Kidney (tissue), 13 donors: ENCODE measurements at regions not wholly inside any gene's neighbourhood (a gene's known extent, or its start where the extent isn't known, plus 50 kb on each side); places are given as distances from the start of the nearest gene placed in this dataset.

Experiments
- DNase-seq, 5 donors: peaks; one replicate each; pipeline ENCODE4 v3.0.0-alpha.2; 2013 to 2020
- FAIRE-seq: peaks from 2 replicates; lab custom pipeline; 2012; peaks lifted over from hg19 to GRCh38; lab: Jason Lieb, UNC
- H3K27ac ChIP-seq, 2 donors: one replicate each; pipeline ENCODE4 v1.7.0; 2013; ENCODE audit warnings: low read depth in 2 of 2, low read length in 2 of 2, inconsistent platforms in 1 of 2
- H3K27me3 ChIP-seq: one replicate; pipeline ENCODE4 v1.7.1; 2013; ENCODE audit warnings: low read length, inconsistent platforms; ENCODE audit not compliant: control insufficient read depth, insufficient read depth
- H3K36me3 ChIP-seq, 3 donors: one replicate each; pipeline versions ENCODE4 v1.7.0 to v1.7.1; 2013; ENCODE audit warnings: low read length in 3 of 3, control low read depth in 1 of 3, inconsistent platforms in 1 of 3; ENCODE audit not compliant: insufficient read depth in 3 of 3, control insufficient read depth in 2 of 3
- H3K4me1 ChIP-seq, 3 donors: one replicate each; pipeline versions ENCODE4 v1.7.0 to v1.7.1; 2013; ENCODE audit warnings: low read length in 3 of 3, inconsistent platforms in 1 of 3, low read depth in 1 of 3; ENCODE audit not compliant: control insufficient read depth in 2 of 3, insufficient read depth in 2 of 3
- H3K4me3 ChIP-seq, 3 donors: one replicate each; pipeline versions ENCODE4 v1.7.0 to v1.8.1; 2013; ENCODE audit warnings: low read length in 3 of 3, control low read depth in 1 of 3, inconsistent platforms in 1 of 3
- H3K9ac ChIP-seq, 3 donors: one replicate each; pipeline versions ENCODE4 v1.7.0 to v1.7.1; 2013; ENCODE audit warnings: low read length in 3 of 3, control low read depth in 1 of 3, inconsistent platforms in 1 of 3
- H3K9me3 ChIP-seq, 3 donors: one replicate each; pipeline versions ENCODE4 v1.7.0 to v1.7.1; 2013; ENCODE audit warnings: low read length in 3 of 3, control low read depth in 1 of 3, inconsistent platforms in 1 of 3; ENCODE audit not compliant: control insufficient read depth in 2 of 3, insufficient read depth in 1 of 3
- intact Hi-C: fragments of 100-400 bp; cut with DNase I; formaldehyde crosslinking; loops from one replicate; pipeline ENCODE4 v1.11.1; 2022
- TF ChIP-seq, protein P1 (sequence below): IDR thresholded peaks from 3 replicates; pipeline ENCODE4 v1.5.1; 2012; ENCODE audit warnings: mild to moderate bottlenecking, moderate library complexity, borderline replicate concordance; ENCODE audit not compliant: insufficient read depth; ENCODE audit errors: extremely low read depth
- donor health status: control.
- donor health status: control.
- donor health status: control.
- donor health status: control.
- donor health status: control.
- donor health status: DM: yes; HTN: yes; CAD: no.
- donor health status: Normal renal cell carcinoma (clear cell type).

DNA sequence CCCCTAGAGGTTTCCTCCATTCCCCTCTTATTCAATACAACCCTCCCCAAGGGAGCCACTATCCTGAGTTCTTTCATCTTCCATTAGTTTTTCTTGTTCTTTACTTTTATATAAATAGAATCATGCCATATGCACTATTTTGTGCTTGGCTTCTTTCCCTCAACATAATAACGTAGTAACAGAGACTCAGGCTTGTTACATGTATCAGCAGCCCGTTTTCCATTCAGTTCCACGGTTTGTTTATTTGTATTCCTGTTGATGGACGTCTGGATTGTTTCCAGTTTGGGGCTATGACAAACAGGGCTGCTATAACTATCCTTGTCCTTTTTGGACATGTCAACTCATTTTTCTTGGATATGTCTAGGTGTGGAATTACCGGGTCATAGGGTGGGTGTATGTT is 264.4 kb upstream of the MKI67 start:
- FAIRE-seq = no peak
- H3K27me3 ChIP-seq = no peaks in the 10 kb centered on the region
- no peak for DNase-seq
- H3K4me3 ChIP-seq = no peak overlapping the region
- H3K4me1 ChIP-seq = no peaks in the 10 kb centered on the region
- TF ChIP-seq, protein P1, sequence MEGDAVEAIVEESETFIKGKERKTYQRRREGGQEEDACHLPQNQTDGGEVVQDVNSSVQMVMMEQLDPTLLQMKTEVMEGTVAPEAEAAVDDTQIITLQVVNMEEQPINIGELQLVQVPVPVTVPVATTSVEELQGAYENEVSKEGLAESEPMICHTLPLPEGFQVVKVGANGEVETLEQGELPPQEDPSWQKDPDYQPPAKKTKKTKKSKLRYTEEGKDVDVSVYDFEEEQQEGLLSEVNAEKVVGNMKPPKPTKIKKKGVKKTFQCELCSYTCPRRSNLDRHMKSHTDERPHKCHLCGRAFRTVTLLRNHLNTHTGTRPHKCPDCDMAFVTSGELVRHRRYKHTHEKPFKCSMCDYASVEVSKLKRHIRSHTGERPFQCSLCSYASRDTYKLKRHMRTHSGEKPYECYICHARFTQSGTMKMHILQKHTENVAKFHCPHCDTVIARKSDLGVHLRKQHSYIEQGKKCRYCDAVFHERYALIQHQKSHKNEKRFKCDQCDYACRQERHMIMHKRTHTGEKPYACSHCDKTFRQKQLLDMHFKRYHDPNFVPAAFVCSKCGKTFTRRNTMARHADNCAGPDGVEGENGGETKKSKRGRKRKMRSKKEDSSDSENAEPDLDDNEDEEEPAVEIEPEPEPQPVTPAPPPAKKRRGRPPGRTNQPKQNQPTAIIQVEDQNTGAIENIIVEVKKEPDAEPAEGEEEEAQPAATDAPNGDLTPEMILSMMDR = no peak
- H3K9ac ChIP-seq = no peak overlapping the region
- no peak overlapping the region for H3K27ac ChIP-seq
- H3K36me3 ChIP-seq = no peaks in the 10 kb centered on the region
- H3K9me3 ChIP-seq = no peaks in the 10 kb centered on the region
- intact Hi-C loops = no loop called here

- DNase-seq = no peak
- H3K4me1 ChIP-seq = no peaks in the 10 kb centered on the region
- no peaks in the 10 kb centered on the region for H3K9me3 ChIP-seq
- TF ChIP-seq, protein P1 = no peak
- no peak overlapping the region for H3K4me3 ChIP-seq
- no peaks in the 10 kb centered on the region for H3K27me3 ChIP-seq
- H3K36me3 ChIP-seq = no peaks in the 10 kb centered on the region
- H3K27ac ChIP-seq = no peak overlapping the region
- intact Hi-C loops = no loop called here
- no peak for FAIRE-seq
- H3K9ac ChIP-seq = no peak overlapping the region
These were observed 267.3 kb upstream of the MKI67 start for GRCh38 chr10:128393546-128393945.

- H3K27ac ChIP-seq = no peak overlapping the region
- H3K9ac ChIP-seq = no peak overlapping the region
- H3K36me3 ChIP-seq = no peaks in the 10 kb centered on the region
- FAIRE-seq (no peak), DNase-seq (no peak)
- intact Hi-C loops = no loop called here
- H3K4me3 ChIP-seq = no peak overlapping the region
- no peaks in the 10 kb centered on the region for H3K4me1 ChIP-seq
- TF ChIP-seq, protein P1 = no peak
- peaks cover 0 to 7% (median 5%) of the 10 kb centered on the region in 3 donors for H3K9me3 ChIP-seq
- H3K27me3 ChIP-seq = no peaks in the 10 kb centered on the region
These were observed 271.9 kb upstream of the MKI67 start for GRCh38 chr10:128398118-128398517.

GRCh38 chr10:128398999-128399398 is 272.8 kb upstream of the MKI67 start:
- intact Hi-C loops = no loop called here
- H3K27me3 ChIP-seq = no peaks in the 10 kb centered on the region
- no peak overlapping the region for H3K4me3 ChIP-seq
- peaks cover 0 to 7% (median 5%) of the 10 kb centered on the region in 3 donors for H3K9me3 ChIP-seq
- no peaks in the 10 kb centered on the region for H3K36me3 ChIP-seq
- FAIRE-seq (no peak), DNase-seq (no peak)
- H3K4me1 ChIP-seq = no peaks in the 10 kb centered on the region
- TF ChIP-seq, protein P1 = no peak
- H3K9ac ChIP-seq = no peak overlapping the region
- no peak overlapping the region for H3K27ac ChIP-seq
